ENCODE measurements at regions not wholly inside any gene's neighbourhood (a gene's known extent, or its start where the extent isn't known, plus 50 kb on each side); places are given as distances from the start of the nearest gene placed in this dataset.
"Not testable (repeated sequence)": the region's sequence is repeated elsewhere in the genome, so short reads cannot be mapped to it uniquely, and the experiment has no call there.

GRCh38 chr1:149686593-149687238 lies 95.8 kb upstream of the FCGR1A start:
- H3K27me3 ChIP-seq (ENCODE audit: insufficient read depth); H3K9ac ChIP-seq; H3F3A ChIP-seq (replicated peaks; ENCODE audit: insufficient read depth); H2AFZ ChIP-seq (ENCODE audit: low read depth); H3K4me3 ChIP-seq (ENCODE audit: low read depth in 2 of 2, low read length in 1 of 2); CTCF ChIA-PET; H3K4me1 ChIP-seq (ENCODE audit: control insufficient read depth in 1 of 2, insufficient read depth in 2 of 2, low read depth in 1 of 2, low read length in 1 of 2); POLR2A ChIA-PET; H3K36me3 ChIP-seq (replicated peaks in 1 of 2; ENCODE audit: control insufficient read depth in 1 of 2, insufficient read depth in 2 of 2, low read length in 1 of 2); DNase-seq; H3K27ac ChIP-seq (ENCODE audit: low read depth in 2 of 2, low read length in 1 of 2); H3K4me2 ChIP-seq; H3K9me2 ChIP-seq; H4K20me1 ChIP-seq (ENCODE audit: insufficient read depth); H3K9me3 ChIP-seq; H3K79me2 ChIP-seq (ENCODE audit: insufficient read depth): not testable (repeated sequence)
- no CpG with 5 or more reads among the region's 3 CpGs for WGBS (ENCODE audit: low lambda C conversion rate)

- CTCF ChIA-PET; H3K4me3 ChIP-seq (ENCODE audit: low read depth in 2 of 2, low read length in 1 of 2); H3K79me2 ChIP-seq (ENCODE audit: insufficient read depth); H3K4me2 ChIP-seq; H2AFZ ChIP-seq (ENCODE audit: low read depth); H4K20me1 ChIP-seq (ENCODE audit: insufficient read depth); H3F3A ChIP-seq (replicated peaks; ENCODE audit: insufficient read depth); H3K27me3 ChIP-seq (ENCODE audit: insufficient read depth); H3K9ac ChIP-seq; H3K36me3 ChIP-seq (replicated peaks in 1 of 2; ENCODE audit: control insufficient read depth in 1 of 2, insufficient read depth in 2 of 2, low read length in 1 of 2); POLR2A ChIA-PET; H3K27ac ChIP-seq (ENCODE audit: low read depth in 2 of 2, low read length in 1 of 2); H3K4me1 ChIP-seq (ENCODE audit: control insufficient read depth in 1 of 2, insufficient read depth in 2 of 2, low read depth in 1 of 2, low read length in 1 of 2); DNase-seq; H3K9me3 ChIP-seq; H3K9me2 ChIP-seq: not testable (repeated sequence)
- whole genome bisulfite sequencing (ENCODE audit: low lambda C conversion rate), result 42% methylated on average over 4 of the region's 6 CpGs
Measured at GRCh38 chr1:149691399-149691798, 91.1 kb upstream of the FCGR1A start.

- H3K9me2 ChIP-seq; H3K4me1 ChIP-seq (ENCODE audit: control insufficient read depth in 1 of 2, insufficient read depth in 2 of 2, low read depth in 1 of 2, low read length in 1 of 2); H3K27me3 ChIP-seq (ENCODE audit: insufficient read depth); CTCF ChIA-PET; H3K4me2 ChIP-seq; H3K27ac ChIP-seq (ENCODE audit: low read depth in 2 of 2, low read length in 1 of 2); H3K36me3 ChIP-seq (replicated peaks in 1 of 2; ENCODE audit: control insufficient read depth in 1 of 2, insufficient read depth in 2 of 2, low read length in 1 of 2); H3K9ac ChIP-seq; H3K79me2 ChIP-seq (ENCODE audit: insufficient read depth); H3K9me3 ChIP-seq; H4K20me1 ChIP-seq (ENCODE audit: insufficient read depth); DNase-seq; POLR2A ChIA-PET; H3K4me3 ChIP-seq (ENCODE audit: low read depth in 2 of 2, low read length in 1 of 2); H3F3A ChIP-seq (replicated peaks; ENCODE audit: insufficient read depth); H2AFZ ChIP-seq (ENCODE audit: low read depth): not testable (repeated sequence)
- 71% methylated on average over 4 of the region's 17 CpGs for WGBS (ENCODE audit: low lambda C conversion rate)
Measured at GRCh38 chr1:149692804-149693539, 89.5 kb upstream of the FCGR1A start.

- H3K4me1 ChIP-seq (ENCODE audit: control insufficient read depth in 1 of 2, insufficient read depth in 2 of 2, low read depth in 1 of 2, low read length in 1 of 2); H3K79me2 ChIP-seq (ENCODE audit: insufficient read depth); H3K9me2 ChIP-seq; H3K9ac ChIP-seq; POLR2A ChIA-PET; DNase-seq; H3K36me3 ChIP-seq (replicated peaks in 1 of 2; ENCODE audit: control insufficient read depth in 1 of 2, insufficient read depth in 2 of 2, low read length in 1 of 2); H2AFZ ChIP-seq (ENCODE audit: low read depth); H3K4me2 ChIP-seq; H3K27ac ChIP-seq (ENCODE audit: low read depth in 2 of 2, low read length in 1 of 2); H3K27me3 ChIP-seq (ENCODE audit: insufficient read depth); H3K9me3 ChIP-seq; H3K4me3 ChIP-seq (ENCODE audit: low read depth in 2 of 2, low read length in 1 of 2); CTCF ChIA-PET; H4K20me1 ChIP-seq (ENCODE audit: insufficient read depth); H3F3A ChIP-seq (replicated peaks; ENCODE audit: insufficient read depth): not testable (repeated sequence)
- WGBS (ENCODE audit: low lambda C conversion rate), result 0% methylated on average over 1 of the region's 3 CpGs
Measured at GRCh38 chr1:149695066-149695465, 87.4 kb upstream of the FCGR1A start.

GRCh38 chr1:149700220-149700619 lies 82.3 kb upstream of the FCGR1A start:
- H3K4me2 ChIP-seq; H3K4me3 ChIP-seq (ENCODE audit: low read depth in 2 of 2, low read length in 1 of 2); H4K20me1 ChIP-seq (ENCODE audit: insufficient read depth); H2AFZ ChIP-seq (ENCODE audit: low read depth); POLR2A ChIA-PET; H3K4me1 ChIP-seq (ENCODE audit: control insufficient read depth in 1 of 2, insufficient read depth in 2 of 2, low read depth in 1 of 2, low read length in 1 of 2); H3K79me2 ChIP-seq (ENCODE audit: insufficient read depth); H3K36me3 ChIP-seq (replicated peaks in 1 of 2; ENCODE audit: control insufficient read depth in 1 of 2, insufficient read depth in 2 of 2, low read length in 1 of 2); H3K9me2 ChIP-seq; H3K27me3 ChIP-seq (ENCODE audit: insufficient read depth); H3F3A ChIP-seq (replicated peaks; ENCODE audit: insufficient read depth); H3K27ac ChIP-seq (ENCODE audit: low read depth in 2 of 2, low read length in 1 of 2); H3K9me3 ChIP-seq; H3K9ac ChIP-seq; CTCF ChIA-PET; DNase-seq: not testable (repeated sequence)
- WGBS (ENCODE audit: low lambda C conversion rate), result 78% methylated on average over 11 of the region's 24 CpGs

- H4K20me1 ChIP-seq (ENCODE audit: insufficient read depth); H3K9me2 ChIP-seq; H3K4me1 ChIP-seq (ENCODE audit: control insufficient read depth in 1 of 2, insufficient read depth in 2 of 2, low read depth in 1 of 2, low read length in 1 of 2); H3K4me3 ChIP-seq (ENCODE audit: low read depth in 2 of 2, low read length in 1 of 2); H3K9ac ChIP-seq; DNase-seq; H3K27me3 ChIP-seq (ENCODE audit: insufficient read depth); H3K36me3 ChIP-seq (replicated peaks in 1 of 2; ENCODE audit: control insufficient read depth in 1 of 2, insufficient read depth in 2 of 2, low read length in 1 of 2); H3F3A ChIP-seq (replicated peaks; ENCODE audit: insufficient read depth); POLR2A ChIA-PET; CTCF ChIA-PET; H3K79me2 ChIP-seq (ENCODE audit: insufficient read depth); H3K9me3 ChIP-seq; H2AFZ ChIP-seq (ENCODE audit: low read depth); H3K4me2 ChIP-seq; H3K27ac ChIP-seq (ENCODE audit: low read depth in 2 of 2, low read length in 1 of 2): not testable (repeated sequence)
- no CpG with 5 or more reads among the region's 58 CpGs for WGBS (ENCODE audit: low lambda C conversion rate)
Measured at GRCh38 chr1:149700677-149701567, 81.6 kb upstream of the FCGR1A start.

Measured in SK-N-SH (cell line).